ENCODE measurements at regions not wholly inside any gene's neighbourhood (a gene's known extent, or its start where the extent isn't known, plus 50 kb on each side); places are given as distances from the start of the nearest gene placed in this dataset.

GRCh38 chr9:85223506-85224125, 518.1 kb downstream of the AGTPBP1 start:
- H3K27me3 ChIP-seq (ENCODE audit: insufficient read depth, poor library complexity, severe bottlenecking), result no peaks in the 10 kb centered on the region
- no peak for DNase-seq (ENCODE audit: low read depth in 1 of 2, low spot score in 1 of 2)
- no peak overlapping the region for H3K4me3 ChIP-seq (replicated peaks; ENCODE audit: insufficient read depth, low read length)
- H3K27ac ChIP-seq (replicated peaks), result no peak overlapping the region
- no peak for TF ChIP-seq CTCF (IDR thresholded peaks at IDR 0.05; ENCODE audit: insufficient read depth, low read length)
- TF ChIP-seq SPI1 (IDR thresholded peaks at IDR 0.05; ENCODE audit: borderline replicate concordance, low read depth), result no peak
- TF ChIP-seq GABPA (IDR thresholded peaks at IDR 0.05; ENCODE audit: low read depth), result no peak
- TF ChIP-seq REST (IDR thresholded peaks at IDR 0.05; ENCODE audit: insufficient replicate concordance, low read depth), result no peak
- no peak for TF ChIP-seq POLR2AphosphoS5 (IDR thresholded peaks at IDR 0.05; ENCODE audit: low read depth)

GRCh38 chr9:85216601-85217000, 525.2 kb downstream of the AGTPBP1 start:
- TF ChIP-seq POLR2AphosphoS5 (IDR thresholded peaks at IDR 0.05; ENCODE audit: low read depth), result no peak
- no peak for TF ChIP-seq SPI1 (IDR thresholded peaks at IDR 0.05; ENCODE audit: borderline replicate concordance, low read depth)
- no peak for TF ChIP-seq REST (IDR thresholded peaks at IDR 0.05; ENCODE audit: insufficient replicate concordance, low read depth)
- TF ChIP-seq GABPA (IDR thresholded peaks at IDR 0.05; ENCODE audit: low read depth), result no peak
- TF ChIP-seq CTCF (IDR thresholded peaks at IDR 0.05; ENCODE audit: insufficient read depth, low read length), result no peak
- Histone ChIP-seq H3K27ac (replicated peaks) (no peak overlapping the region), H3K4me3 (replicated peaks; ENCODE audit: insufficient read depth, low read length) (no peak overlapping the region), H3K27me3 (ENCODE audit: insufficient read depth, poor library complexity, severe bottlenecking) (no peaks in the 10 kb centered on the region)
- DNase-seq (ENCODE audit: low read depth in 1 of 2, low spot score in 1 of 2), result no peak

GRCh38 chr9:85215961-85216360, 525.8 kb downstream of the AGTPBP1 start:
- H3K4me3 ChIP-seq (replicated peaks; ENCODE audit: insufficient read depth, low read length), result no peak overlapping the region
- TF ChIP-seq CTCF (IDR thresholded peaks at IDR 0.05; ENCODE audit: insufficient read depth, low read length) (no peak), SPI1 (IDR thresholded peaks at IDR 0.05; ENCODE audit: borderline replicate concordance, low read depth) (no peak), POLR2AphosphoS5 (IDR thresholded peaks at IDR 0.05; ENCODE audit: low read depth) (no peak), REST (IDR thresholded peaks at IDR 0.05; ENCODE audit: insufficient replicate concordance, low read depth) (no peak), GABPA (IDR thresholded peaks at IDR 0.05; ENCODE audit: low read depth) (no peak)
- H3K27me3 ChIP-seq (ENCODE audit: insufficient read depth, poor library complexity, severe bottlenecking), result no peaks in the 10 kb centered on the region
- DNase-seq (ENCODE audit: low read depth in 1 of 2, low spot score in 1 of 2), result no peak
- no peak overlapping the region for H3K27ac ChIP-seq (replicated peaks)

Measured in HL-60 (cell line).